Heart right ventricle (tissue), 16 donors: ENCODE measurements at regions not wholly inside any gene's neighbourhood (a gene's known extent, or its start where the extent isn't known, plus 50 kb on each side); places are given as distances from the start of the nearest gene placed in this dataset.

Experiments used
- ATAC-seq, 8 donors: fragments of 200-7000 bp; cut with Tn5 transposase; one replicate each; pipeline ENCODE4 v1.9.1; 2020; ENCODE audit warnings: mild to moderate bottlenecking in 8 of 8, moderate library complexity in 8 of 8, moderate number of reproducible peaks in 1 of 8
- DNase-seq, 2 donors: peaks; one replicate each; pipeline ENCODE4 v3.0.0-alpha.2; 2020
- H3K27ac ChIP-seq, 10 donors: fragments of 200-600 bp; sonication (generic) in 2 of 10; one replicate each; pipeline versions ENCODE4 v1.5.0 to v1.8.0; 2020 to 2022; ENCODE audit warnings: mild to moderate bottlenecking in 3 of 10
- H3K27me3 ChIP-seq, 7 donors: fragments of 200-600 bp; one replicate each; pipeline ENCODE4 v1.8.0; 2021 to 2022; ENCODE audit warnings: mild to moderate bottlenecking in 2 of 7
- H3K36me3 ChIP-seq, 9 donors: fragments of 200-600 bp; sonication (generic) in 1 of 9; one replicate each; pipeline versions ENCODE4 v1.5.0 to v1.8.0; 2020 to 2022; ENCODE audit warnings: mild to moderate bottlenecking in 2 of 9
- H3K4me1 ChIP-seq, 9 donors: fragments of 200-600 bp; sonication (generic) in 1 of 9; one replicate each; pipeline versions ENCODE4 v1.5.0 to v1.8.0; 2020 to 2022; ENCODE audit warnings: mild to moderate bottlenecking in 4 of 9
- H3K4me3 ChIP-seq, 10 donors: fragments of 200-600 bp; sonication (generic) in 2 of 10; one replicate each; pipeline versions ENCODE4 v1.5.0 to v1.8.0; 2020 to 2022; ENCODE audit warnings: mild to moderate bottlenecking in 7 of 10, moderate library complexity in 2 of 10
- H3K9me3 ChIP-seq, 11 donors: fragments of 200-600 bp in 10 of 11; sonication (generic) in 2 of 11; one replicate each; pipeline versions ENCODE4 v1.5.0 to v1.8.0; 2013 to 2022; ENCODE audit warnings: mild to moderate bottlenecking in 2 of 11, control low read depth in 1 of 11, moderate library complexity in 1 of 11
- CTCF ChIP-seq, 9 donors: fragments of 200-600 bp; sonication (generic) in 2 of 9; IDR thresholded peaks; one replicate each; pipeline versions ENCODE4 v1.5.0 to v1.8.0; 2021 to 2022; ENCODE audit warnings: antibody characterized with exemption in 9 of 9, mild to moderate bottlenecking in 5 of 9, moderate library complexity in 1 of 9
- whole genome bisulfite sequencing, 2 donors: extraction: QIAGEN DNeasy Blood & Tissue Kit; methylation state at CpG; one replicate each; pipeline ENCODE4 v1.1.7; 2013; ENCODE audit warnings: inconsistent platforms in 1 of 2; 5-methylcytosine and 5-hydroxymethylcytosine counted together
- intact Hi-C, 10 donors: fragments of 100-400 bp; cut with DNase I; formaldehyde crosslinking; loops; one replicate each; pipeline versions ENCODE4 v1.11.1 to v1.14.2; 2022
- donor health status: Arrhythmogenic right ventricular cardiomyopathy.
- donor health status: ischemic (EF 13 %, LVEDD 7.1; RV severe dilation, severe dysfunction).
- donor health status: healthy with polysubstance abuse.
- donor health status: DM: no; HTN: yes; CAD: no.
- donor health status: DM: no; HTN: no; CAD: no.
- donor health status: ischemic (EF 25% LVEDD 6.9; RV normal size, moderate dysfunction).
- donor health status: ischemic (EF 25% LVEDD 5.7; RV mildly dilated, moderate dysfunction).
- donor health status: healthy.
- donor health status: DM: yes; HTN: yes; CAD: no.
- donor health status: Ischemic cardiomyopathy.
- donor health status: ischemic (EF 35%, LVEDD 5.7; RV mildly dilated, moderate dysfunction).
- donor health status: nonischemic (EF 11% LVEDD 7.7; RV severe dilation, severe dysfunction).
- donor health status: DM: yes; HTN: yes; CAD: no.
- donor health status: PGD.
- donor health status: ischemic (EF 29% LVEDD 5.4; RV normal size, mild dysfunction).
- donor health status: nonischemic (EF 23%, LVEDD 6.1; RV moderate dilation, normal function).

GRCh38 chr5:18197734-18198133, 563.5 kb downstream of the TAF11L14 start:
- no peak overlapping the region for H3K4me3 ChIP-seq
- H3K4me1 ChIP-seq = no peaks in the 10 kb centered on the region
- intact Hi-C loops = no loop called here
- no peak for DNase-seq
- WGBS, 2 donors = 59 to 63% methylated on average over 2 of the region's 2 CpGs
- no peaks in the 10 kb centered on the region for H3K27me3 ChIP-seq
- H3K36me3 ChIP-seq = no peaks in the 10 kb centered on the region
- H3K27ac ChIP-seq = no peak overlapping the region
- peaks cover 0 to 18% (median 0%) of the 10 kb centered on the region in 11 donors for H3K9me3 ChIP-seq
- no peak for TF ChIP-seq CTCF (IDR thresholded peaks at IDR 0.05)
- ATAC-seq = no peak

GRCh38 chr5:18202164-18202563, 567.9 kb downstream of the TAF11L14 start:
- H3K4me3 ChIP-seq = no peak overlapping the region
- DNase-seq (no peak), ATAC-seq (no peak)
- peaks cover 0 to 38% (median 0%) of the 10 kb centered on the region in 11 donors for H3K9me3 ChIP-seq
- intact Hi-C loops = no loop called here
- no peaks in the 10 kb centered on the region for H3K27me3 ChIP-seq
- no peak for TF ChIP-seq CTCF (IDR thresholded peaks at IDR 0.05)
- no peak overlapping the region for H3K27ac ChIP-seq
- no peaks in the 10 kb centered on the region for H3K4me1 ChIP-seq
- H3K36me3 ChIP-seq = no peaks in the 10 kb centered on the region
- 74 to 77% methylated on average over 2 of the region's 2 CpGs for WGBS, 2 donors

- DNase-seq = no peak
- ATAC-seq = no peak
- Histone ChIP-seq H3K9me3 (peaks cover 0 to 34% (median 0%) of the 10 kb centered on the region in 11 donors), H3K4me3 (no peak overlapping the region), H3K36me3 (no peaks in the 10 kb centered on the region), H3K27me3 (no peaks in the 10 kb centered on the region), H3K27ac (no peak overlapping the region), H3K4me1 (no peaks in the 10 kb centered on the region)
- TF ChIP-seq CTCF (IDR thresholded peaks at IDR 0.05) = no peak
- 40 to 76% methylated on average over 1 of the region's 1 CpG for WGBS, 2 donors
- intact Hi-C loops = no loop called here
These were observed 569.0 kb downstream of the TAF11L14 start for GRCh38 chr5:18203296-18203695.

GRCh38 chr5:18213666-18214065, 579.4 kb downstream of the TAF11L14 start:
- H3K9me3 ChIP-seq = peaks cover 0 to 11% (median 0%) of the 10 kb centered on the region in 11 donors
- H3K4me3 ChIP-seq = no peak overlapping the region
- intact Hi-C loops = no loop called here
- H3K27me3 ChIP-seq = no peaks in the 10 kb centered on the region
- 77 to 79% methylated on average over 4 of the region's 4 CpGs for WGBS, 2 donors
- no peaks in the 10 kb centered on the region for H3K4me1 ChIP-seq
- no peak for TF ChIP-seq CTCF (IDR thresholded peaks at IDR 0.05)
- H3K27ac ChIP-seq = no peak overlapping the region
- DNase-seq (no peak), ATAC-seq (no peak)
- H3K36me3 ChIP-seq = no peaks in the 10 kb centered on the region
